HUES6 (cell line): ENCODE measurements at regions not wholly inside any gene's neighbourhood (a gene's known extent, or its start where the extent isn't known, plus 50 kb on each side); places are given as distances from the start of the nearest gene placed in this dataset.

ENCODE experiments used
- H3K27ac ChIP-seq: 2 replicates; pipeline ENCODE4 v1.7.0; 2013; ENCODE audit warnings: low read depth, mild to moderate bottlenecking, low read length, inconsistent platforms
- H3K27me3 ChIP-seq: 2 replicates; pipeline ENCODE4 v1.6.1; 2013; ENCODE audit warnings: low read length; ENCODE audit not compliant: control insufficient read depth, insufficient read depth
- H3K36me3 ChIP-seq: 2 replicates; pipeline ENCODE4 v1.6.1; 2013; ENCODE audit warnings: low read length; ENCODE audit not compliant: control insufficient read depth, insufficient read depth
- H3K4me1 ChIP-seq: 2 replicates; pipeline ENCODE4 v1.6.1; 2013; ENCODE audit warnings: low read length; ENCODE audit not compliant: control insufficient read depth, insufficient read depth
- H3K4me3 ChIP-seq: 2 replicates; pipeline ENCODE4 v1.5.1; 2013; ENCODE audit warnings: low read depth, low read length
- H3K9ac ChIP-seq: one replicate; pipeline ENCODE4 v1.6.1; 2013; ENCODE audit warnings: mild to moderate bottlenecking, low read length
- H3K9me3 ChIP-seq: 2 replicates; pipeline ENCODE4 v1.6.1; 2013; ENCODE audit warnings: low read depth, low read length; ENCODE audit not compliant: control insufficient read depth, insufficient read depth

DNA sequence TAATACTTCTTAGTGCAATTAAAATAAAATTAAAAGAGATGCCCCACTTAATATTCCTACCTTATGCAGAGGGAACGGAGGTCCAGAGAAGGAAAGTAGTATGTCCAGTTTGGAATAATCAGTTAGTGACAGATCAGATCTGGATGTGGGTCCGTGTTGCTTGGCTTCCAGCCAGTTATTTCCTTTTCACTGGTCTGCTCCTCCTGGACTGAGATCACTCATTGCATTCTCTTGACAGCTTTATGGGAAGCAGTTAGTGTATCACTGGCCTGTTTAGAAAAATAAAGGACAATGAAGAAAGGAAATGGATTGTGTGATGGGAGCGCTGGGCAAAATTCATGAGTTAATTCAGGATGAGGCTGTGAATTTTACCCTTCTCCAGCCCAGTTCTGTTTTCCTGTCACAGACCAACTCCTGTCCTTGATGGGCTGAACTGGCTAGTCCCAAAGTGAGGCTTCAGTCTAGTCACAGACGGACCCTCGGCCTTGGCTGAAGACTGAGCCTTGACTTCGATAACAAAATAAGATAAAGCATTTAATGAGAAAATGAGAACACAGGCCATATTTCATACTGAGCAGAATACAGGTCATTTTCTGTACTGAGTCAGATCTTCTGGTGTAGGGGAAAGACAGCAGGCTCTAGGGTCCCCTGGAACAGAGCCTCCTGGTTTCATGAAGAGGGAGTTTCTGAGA is 85.2 kb upstream of the TRABD2B start:
- no peaks in the 10 kb centered on the region for H3K9me3 ChIP-seq
- H3K4me3 ChIP-seq: no peak overlapping the region
- H3K27ac ChIP-seq: no peak overlapping the region
- H3K4me1 ChIP-seq: no peaks in the 10 kb centered on the region
- peaks cover 3% of the 10 kb centered on the region; the same call in 1 of the 2 replicates for H3K27me3 ChIP-seq
- H3K36me3 ChIP-seq: no peaks in the 10 kb centered on the region
- no peak overlapping the region for H3K9ac ChIP-seq

DNA sequence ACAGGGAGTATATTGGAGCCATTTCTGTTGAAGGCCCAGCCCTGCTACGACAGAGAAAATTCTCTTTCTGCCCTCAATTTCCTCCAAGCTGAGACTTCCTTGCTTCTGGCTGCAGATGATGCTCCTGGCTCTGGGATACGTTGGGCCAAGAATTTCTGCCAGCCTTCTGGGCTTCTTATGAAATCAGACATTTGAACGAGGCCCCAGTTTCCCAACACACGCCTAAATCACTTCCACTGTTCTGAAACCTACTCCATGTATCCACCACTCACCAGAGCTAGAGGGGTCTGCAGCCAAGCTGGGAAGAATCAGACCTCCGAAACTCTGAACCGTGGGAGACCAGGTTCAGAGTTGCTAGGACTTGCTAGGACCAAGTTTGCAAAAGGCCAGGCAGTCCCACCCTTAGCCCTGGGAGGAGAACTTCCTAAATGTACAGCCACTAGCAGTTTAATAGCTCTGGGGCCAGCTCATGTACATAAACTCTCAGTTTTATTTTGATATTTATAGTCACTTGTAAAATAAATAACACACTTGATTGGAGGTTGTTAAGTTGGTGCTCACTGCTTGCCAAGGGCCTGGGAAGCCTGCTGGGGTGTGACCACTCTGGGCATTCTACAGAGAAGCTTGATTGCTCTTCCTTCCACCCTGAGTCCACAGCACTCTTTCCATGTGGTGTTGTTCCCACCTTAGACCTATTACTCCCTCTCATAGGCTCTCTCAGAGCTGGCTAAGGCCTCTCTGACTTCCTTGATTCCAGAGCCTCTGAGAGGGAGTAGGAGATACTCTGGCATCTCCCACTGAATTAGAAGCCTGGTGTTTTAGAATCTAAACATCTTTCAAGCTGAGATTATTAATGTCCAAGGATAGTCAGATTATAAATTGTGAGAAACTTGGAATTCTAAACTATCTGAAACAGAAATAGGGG is 83.4 kb upstream of the TRABD2B start:
- Histone ChIP-seq H3K9ac (no peak overlapping the region), H3K27ac (no peak overlapping the region), H3K27me3 (peaks cover 9% of the 10 kb centered on the region), H3K4me1 (no peaks in the 10 kb centered on the region), H3K4me3 (no peak overlapping the region), H3K36me3 (no peaks in the 10 kb centered on the region), H3K9me3 (no peaks in the 10 kb centered on the region)

DNA sequence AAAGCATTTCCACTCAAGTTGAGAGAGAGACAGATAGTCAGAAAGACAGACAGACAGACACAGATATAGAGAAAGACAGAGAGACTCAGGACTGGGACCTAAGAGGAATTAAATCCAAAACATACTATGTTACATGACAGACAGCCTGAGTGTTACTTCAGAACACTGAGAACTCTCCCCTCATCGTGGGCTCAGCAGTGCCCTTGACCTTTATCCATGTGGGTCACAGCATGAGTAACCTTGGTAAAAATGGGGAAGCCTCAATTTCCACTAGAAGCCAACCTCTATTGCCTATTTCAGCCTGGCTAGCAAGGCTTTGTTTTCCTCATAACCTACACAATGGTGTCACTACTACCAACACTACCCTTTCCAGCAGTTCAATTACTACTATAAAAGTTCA is 81.9 kb upstream of the TRABD2B start:
- no peak overlapping the region for H3K4me3 ChIP-seq
- no peaks in the 10 kb centered on the region for H3K9me3 ChIP-seq
- H3K27ac ChIP-seq: no peak overlapping the region
- no peak overlapping the region for H3K9ac ChIP-seq
- H3K27me3 ChIP-seq: peaks cover 9% of the 10 kb centered on the region; the same call in 1 of the 2 replicates
- no peaks in the 10 kb centered on the region for H3K36me3 ChIP-seq
- H3K4me1 ChIP-seq: no peaks in the 10 kb centered on the region

DNA sequence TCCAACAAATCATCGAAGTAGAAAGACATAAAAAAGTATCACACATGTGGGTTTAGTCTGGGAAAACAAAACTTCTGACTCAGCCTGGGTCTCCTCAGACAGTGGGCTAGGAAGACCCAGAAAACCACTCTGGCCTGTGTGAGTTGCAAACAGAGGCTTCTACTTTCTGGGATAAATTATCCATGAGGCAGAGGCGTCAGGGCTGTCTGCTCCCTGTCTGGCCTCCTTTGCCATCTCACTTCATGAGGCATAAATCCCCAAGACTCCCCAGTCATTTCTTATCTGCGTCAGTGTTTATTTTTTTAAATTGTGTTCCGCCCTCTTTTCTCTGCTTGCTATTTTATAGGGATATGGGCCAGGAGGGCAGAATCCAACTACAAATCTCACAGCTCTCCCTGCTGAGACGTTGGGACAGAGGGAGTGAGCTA is 80.6 kb upstream of the TRABD2B start:
- Histone ChIP-seq H3K27me3 (peaks cover 9% of the 10 kb centered on the region; the same call in 1 of the 2 replicates), H3K36me3 (no peaks in the 10 kb centered on the region), H3K9ac (no peak overlapping the region), H3K4me1 (no peaks in the 10 kb centered on the region), H3K27ac (no peak overlapping the region), H3K9me3 (no peaks in the 10 kb centered on the region), H3K4me3 (no peak overlapping the region)

DNA sequence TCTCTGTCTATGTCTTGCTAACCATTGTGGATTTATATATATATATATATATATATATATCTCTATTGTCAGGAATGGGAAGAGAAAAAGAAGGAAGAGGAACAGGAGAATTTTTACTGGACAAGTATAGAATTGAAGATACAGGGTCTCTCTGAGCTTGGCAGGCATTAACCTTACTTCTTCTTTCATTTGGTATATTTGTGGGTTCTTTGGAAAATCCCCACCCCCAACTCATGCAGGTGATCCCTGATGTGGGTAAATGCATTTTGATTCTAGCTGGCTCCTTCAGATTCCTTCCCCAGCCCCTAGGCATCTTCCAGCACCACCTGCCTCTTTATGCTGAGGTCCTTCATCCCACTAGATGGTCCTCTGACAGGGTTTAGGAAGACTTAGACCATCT is 78.8 kb upstream of the TRABD2B start:
- no peak overlapping the region for H3K9ac ChIP-seq
- H3K27me3 ChIP-seq: peaks cover 9% of the 10 kb centered on the region; the same call in 1 of the 2 replicates
- H3K27ac ChIP-seq: no peak overlapping the region
- no peak overlapping the region for H3K4me3 ChIP-seq
- H3K9me3 ChIP-seq: no peaks in the 10 kb centered on the region
- no peaks in the 10 kb centered on the region for H3K36me3 ChIP-seq
- H3K4me1 ChIP-seq: no peaks in the 10 kb centered on the region

DNA sequence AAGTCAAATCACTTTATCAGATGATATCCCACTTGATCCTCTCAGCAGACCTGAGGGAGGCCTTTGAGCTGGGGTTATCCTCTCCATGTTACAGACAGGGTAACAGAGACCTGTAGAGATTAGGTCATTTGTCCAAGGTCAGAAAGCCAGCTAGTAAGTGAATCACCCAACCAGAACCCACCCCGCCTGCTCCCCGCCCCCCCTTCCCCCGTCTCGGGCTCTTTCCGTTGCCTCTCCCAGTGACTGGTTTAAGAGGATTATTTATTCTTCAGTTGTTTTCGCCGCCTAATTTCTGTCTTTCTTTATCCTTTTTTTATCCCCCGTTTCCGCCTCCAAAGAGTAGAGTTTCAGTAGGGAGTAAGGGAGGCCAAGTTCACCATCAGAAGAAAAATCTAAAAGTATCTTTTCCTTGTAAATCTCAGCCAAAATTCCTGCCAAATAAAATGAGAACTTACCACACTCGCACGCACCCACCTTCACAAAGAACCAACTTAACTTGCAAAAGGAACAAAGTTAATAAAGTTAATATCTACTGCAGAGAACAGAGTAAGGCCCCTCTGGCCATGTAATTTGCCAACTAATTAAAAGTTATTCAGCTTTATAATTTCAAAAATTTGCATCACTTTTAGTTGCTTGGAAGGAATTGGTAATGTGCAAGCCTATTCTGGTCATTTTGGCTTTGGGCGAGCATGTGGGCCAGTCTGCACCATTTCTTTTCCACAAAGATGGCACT is 76.8 kb upstream of the TRABD2B start:
- Histone ChIP-seq H3K9ac (no peak overlapping the region), H3K27me3 (peaks cover 9% of the 10 kb centered on the region; the same call in 1 of the 2 replicates), H3K36me3 (no peaks in the 10 kb centered on the region), H3K27ac (no peak overlapping the region), H3K4me1 (no peaks in the 10 kb centered on the region), H3K9me3 (no peaks in the 10 kb centered on the region), H3K4me3 (no peak overlapping the region)

DNA sequence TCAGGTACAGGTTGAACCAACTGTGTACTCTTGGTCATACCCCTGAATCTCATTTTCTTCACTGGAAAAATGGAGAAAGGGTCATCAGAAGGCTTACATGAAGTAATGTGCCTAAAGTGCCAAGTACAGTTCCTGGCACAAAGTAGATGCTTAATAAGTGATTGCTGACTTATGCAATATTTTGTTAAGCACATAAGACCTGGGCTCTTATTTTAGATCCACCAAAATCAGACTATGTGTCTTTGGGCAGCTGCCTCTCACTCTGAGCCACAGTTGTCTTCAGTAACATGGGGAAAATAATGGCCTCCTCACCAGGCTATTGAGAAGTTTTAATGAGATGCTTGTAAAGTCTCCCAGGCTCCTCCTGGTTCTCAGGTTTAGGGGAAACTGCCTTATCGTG is 74.3 kb upstream of the TRABD2B start:
- H3K36me3 ChIP-seq: no peaks in the 10 kb centered on the region
- H3K27ac ChIP-seq: no peak overlapping the region
- H3K4me3 ChIP-seq: no peak overlapping the region
- no peaks in the 10 kb centered on the region for H3K9me3 ChIP-seq
- H3K4me1 ChIP-seq: no peaks in the 10 kb centered on the region; the same call in 1 of the 2 replicates
- H3K27me3 ChIP-seq: peaks cover 4% of the 10 kb centered on the region; the same call in 1 of the 2 replicates
- H3K9ac ChIP-seq: no peak overlapping the region

DNA sequence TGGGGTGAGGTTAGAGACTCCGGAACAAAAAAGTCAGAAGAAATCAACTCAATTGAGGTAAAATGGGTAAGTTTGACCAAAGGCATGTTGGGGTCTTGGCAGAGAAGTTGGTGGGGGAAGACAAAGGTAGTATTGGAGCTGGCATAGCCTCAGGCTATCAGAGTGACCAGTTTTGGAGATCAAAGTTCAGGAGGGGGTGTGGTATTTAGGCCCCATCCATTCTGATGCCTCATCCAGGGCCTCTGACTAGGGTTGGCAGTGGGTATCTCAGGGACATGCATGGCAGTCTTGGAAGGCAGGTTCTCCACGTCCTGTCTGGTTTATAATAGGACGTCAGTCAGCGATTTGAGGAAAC is 73.2 kb upstream of the TRABD2B start:
- H3K4me3 ChIP-seq: no peak overlapping the region
- H3K9ac ChIP-seq: no peak overlapping the region
- H3K27me3 ChIP-seq: 0 out of 2 replicates have a peak, but pooled peaks cover 3% of the 10 kb centered on the region
- no peaks in the 10 kb centered on the region for H3K9me3 ChIP-seq
- H3K36me3 ChIP-seq: no peaks in the 10 kb centered on the region
- H3K27ac ChIP-seq: no peak overlapping the region
- H3K4me1 ChIP-seq: no peaks in the 10 kb centered on the region; the same call in 1 of the 2 replicates

DNA sequence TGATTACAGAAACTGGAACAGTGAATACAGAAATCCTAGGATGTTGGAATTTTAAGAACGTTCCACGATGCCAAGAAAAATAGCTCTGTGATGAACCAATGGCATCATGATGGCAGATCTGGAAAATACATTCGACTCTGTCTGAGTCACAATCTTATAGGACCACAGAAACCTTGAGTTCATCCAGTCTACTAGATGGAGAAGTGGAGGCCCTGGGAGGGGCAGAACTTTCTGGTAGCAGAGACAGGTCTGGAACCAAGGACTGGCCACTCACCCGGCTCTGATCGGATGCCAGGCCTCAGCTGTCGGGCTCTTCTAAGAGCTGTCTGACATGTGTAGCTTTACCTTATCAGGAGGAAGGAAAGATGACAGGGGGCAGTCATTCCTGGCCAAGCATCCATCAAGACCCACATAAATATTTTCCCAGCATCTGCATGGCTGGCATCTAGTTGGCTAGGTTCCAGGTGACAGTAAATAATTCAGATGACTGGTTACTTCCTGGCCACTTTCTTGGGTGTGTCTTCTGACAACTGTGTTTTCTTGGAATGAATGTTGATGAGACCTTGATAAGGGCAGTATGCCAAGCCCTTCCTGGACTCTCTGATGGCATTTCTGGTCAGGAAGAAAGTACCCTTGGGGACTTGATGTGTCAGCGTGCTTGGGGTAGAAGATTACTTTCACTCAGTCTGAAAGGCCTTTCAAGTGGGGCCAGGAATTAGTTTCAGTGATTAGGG is 72.6 kb upstream of the TRABD2B start:
- H3K36me3 ChIP-seq: no peaks in the 10 kb centered on the region

DNA sequence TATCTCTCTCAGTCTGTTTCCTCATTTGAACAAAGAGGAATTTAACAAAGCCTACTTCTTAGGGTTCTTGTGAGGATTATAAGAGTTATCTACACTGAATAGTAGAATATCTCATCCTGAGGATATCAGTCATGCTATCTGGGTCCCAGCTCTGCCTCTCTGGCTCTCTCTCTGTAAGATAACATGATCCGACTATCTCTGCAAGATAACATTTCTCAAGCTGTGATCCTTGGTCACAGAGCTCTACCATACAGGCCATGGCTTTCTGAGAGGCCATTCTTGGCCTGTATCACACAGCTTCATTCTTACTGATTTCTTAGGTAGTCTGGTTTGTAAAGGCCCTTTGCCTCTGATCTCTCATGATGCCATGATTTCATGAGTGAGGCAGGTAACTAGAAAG is 71.0 kb upstream of the TRABD2B start:
- Histone ChIP-seq H3K27ac (no peak overlapping the region; the same call in 1 of the 2 replicates), H3K4me1 (no peaks in the 10 kb centered on the region; the same call in 1 of the 2 replicates), H3K9me3 (no peaks in the 10 kb centered on the region), H3K27me3 (peaks cover 18% of the 10 kb centered on the region), H3K4me3 (no peak overlapping the region), H3K9ac (peak overlapping the region; percentile 25), H3K36me3 (no peaks in the 10 kb centered on the region)

More for the DNA sequence above, 72.6 kb upstream of the TRABD2B start:
- H3K4me1 ChIP-seq: no peaks in the 10 kb centered on the region; the same call in 1 of the 2 replicates
- H3K27me3 ChIP-seq: 0 out of 2 replicates have a peak, but pooled peaks cover 4% of the 10 kb centered on the region
- H3K27ac ChIP-seq: no peak overlapping the region
- H3K9me3 ChIP-seq: no peaks in the 10 kb centered on the region
- no peak overlapping the region for H3K9ac ChIP-seq
- no peak overlapping the region for H3K4me3 ChIP-seq
